GM12878 (cell line): ENCODE measurements at regions not wholly inside any gene's neighbourhood (a gene's known extent, or its start where the extent isn't known, plus 50 kb on each side); places are given as distances from the start of the nearest gene placed in this dataset.

Experiments
- ATAC-seq: fragments of 200-7000 bp; cut with Tn5 transposase; 3 replicates; pipeline ENCODE4 v1.9.1; 2020; ENCODE audit warnings: mild to moderate bottlenecking, moderate library complexity
- BruUV-seq: library from RNA; stranded (reverse); fragments of 400-500 nt; replicated peaks from 2 replicates; lab custom pipeline; 2021; lab: Mats Ljungman, UMichigan
- CTCF ChIA-PET: fragments of 300-600 bp; sonication (Branson Sonifier 250); formaldehyde crosslinking; extraction: SDS; loops from one replicate; lab custom pipeline; 2021; ENCODE audit warnings: inconsistent platforms; lab: Yijun Ruan, JAX
- POLR2A ChIA-PET: fragments of 350-600 bp; formaldehyde crosslinking; extraction: SDS; loops from one replicate; lab custom pipeline; 2021; ENCODE audit warnings: inconsistent platforms; lab: Charles Lee
- RAD21 ChIA-PET: fragments of 300-600 bp; sonication (Branson Sonifier 250); formaldehyde crosslinking; loops from one replicate; lab custom pipeline; 2023; ENCODE audit warnings: antibody characterized with exemption; ENCODE audit not compliant: unreplicated experiment; lab: Charles Lee
- SMC1A ChIA-PET: fragments of 300-600 bp; sonication (Branson Sonifier 250); formaldehyde crosslinking; loops from one replicate; lab custom pipeline; 2023; ENCODE audit not compliant: unreplicated experiment, uncharacterized antibody; lab: Charles Lee
- DNase-seq: peaks from one replicate; pipeline ENCODE4 v3.0.0-alpha.2; 2011; ENCODE audit warnings: low read depth, low spot score
- FAIRE-seq: peaks from 3 replicates; lab custom pipeline; 2011; peaks lifted over from hg19 to GRCh38; lab: Jason Lieb, UNC
- H2AFZ ChIP-seq: 2 replicates; pipeline ENCODE4 v1.6.0; 2011; ENCODE audit warnings: low read depth, low read length, control low read depth; ENCODE audit not compliant: control insufficient read depth
- H3K27ac ChIP-seq: 2 replicates; pipeline ENCODE4 v1.5.1; 2011; ENCODE audit warnings: control low read depth; ENCODE audit not compliant: control insufficient read depth, insufficient read depth
- H3K27me3 ChIP-seq, 2 experiments: replicated peaks in 1 of 2; 2 replicates each; pipeline versions ENCODE4 v1.6.0 to v1.6.1; 2011; ENCODE audit warnings: low read length in 1 of 2; ENCODE audit not compliant: control insufficient read depth in 2 of 2, insufficient read depth in 2 of 2
- H3K36me3 ChIP-seq, 2 experiments: 2 replicates each; pipeline ENCODE4 v1.5.1; 2011; ENCODE audit warnings: low read length in 1 of 2; ENCODE audit not compliant: control insufficient read depth in 2 of 2, insufficient read depth in 2 of 2
- H3K4me1 ChIP-seq: 2 replicates; pipeline ENCODE4 v1.6.1; 2011; ENCODE audit warnings: mild to moderate bottlenecking, low read length, moderate library complexity, mixed read lengths; ENCODE audit not compliant: control insufficient read depth, insufficient read depth
- H3K4me2 ChIP-seq: 2 replicates; pipeline ENCODE4 v1.6.0; 2011; ENCODE audit warnings: control low read depth; ENCODE audit not compliant: control insufficient read depth, insufficient read depth
- H3K4me3 ChIP-seq: fragments of 200-600 bp; sonication (generic); 2 replicates; pipeline ENCODE4 v1.5.1; 2016
- H3K79me2 ChIP-seq: 2 replicates; pipeline ENCODE4 v1.6.0; 2011; ENCODE audit warnings: low read length; ENCODE audit not compliant: control insufficient read depth, insufficient read depth
- H3K9ac ChIP-seq: 2 replicates; pipeline ENCODE4 v1.8.0; 2011; ENCODE audit warnings: low read length, control low read depth, mixed read lengths; ENCODE audit not compliant: control insufficient read depth, insufficient read depth
- H3K9me3 ChIP-seq: replicated peaks from 3 replicates; pipeline ENCODE4 v1.5.1; 2011; ENCODE audit warnings: mild to moderate bottlenecking, low read length; ENCODE audit not compliant: control insufficient read depth, insufficient read depth
- H4K20me1 ChIP-seq: 2 replicates; pipeline ENCODE4 v1.6.0; 2011; ENCODE audit not compliant: control insufficient read depth, insufficient read depth
- CBX5 ChIP-seq: sonication (generic); IDR thresholded peaks from 2 replicates; pipeline ENCODE4 v1.6.1; 2016; ENCODE audit warnings: low read depth, moderate library complexity, mild to moderate bottlenecking, inconsistent platforms
- GABPA ChIP-seq: IDR thresholded peaks from 2 replicates; pipeline ENCODE4 v1.6.1; 2014; ENCODE audit warnings: antibody characterized with exemption, low read depth, mild to moderate bottlenecking, inconsistent platforms
- LARP7 ChIP-seq: fragments of 450-650 bp; IDR thresholded peaks from 2 replicates; pipeline ENCODE4 v1.6.1; 2017; ENCODE audit warnings: mild to moderate bottlenecking
- PAX5 ChIP-seq: IDR thresholded peaks from 2 replicates; pipeline ENCODE4 v1.6.1; 2011; ENCODE audit warnings: low read depth, low read length, borderline replicate concordance
- POLR2AphosphoS2 ChIP-seq: IDR thresholded peaks from 2 replicates; pipeline ENCODE4 v1.6.1; 2011; ENCODE audit warnings: low read depth, mild to moderate bottlenecking, low read length, improper control_type of control experiment, moderate library complexity
- WGBS: methylation state at CpG from one replicate; pipeline ENCODE4 v1.1.6; 2016; ENCODE audit warnings: low lambda C conversion rate; ENCODE audit not compliant: insufficient replicate concordance, insufficient coverage; ENCODE audit errors: missing lambda C conversion rate; 5-methylcytosine and 5-hydroxymethylcytosine counted together
- in situ Hi-C: fragments of 300-500 bp; cut with MboI; formaldehyde crosslinking; loops from 9 replicates; pipeline ENCODE4 v1.14.3; 2018; ENCODE audit warnings: mixed read lengths
- intact Hi-C: fragments of 100-400 bp; cut with micrococcal nuclease; formaldehyde crosslinking; loops from one replicate; pipeline ENCODE4 v1.14.2; 2022; ENCODE audit not compliant: unreplicated experiment
- TF ChIP-seq, protein P1 (sequence below): fragments of 450-650 bp; IDR thresholded peaks from 2 replicates; pipeline ENCODE4 v1.6.1; 2017; ENCODE audit warnings: mild to moderate bottlenecking, low read depth, inconsistent platforms; ENCODE audit not compliant: poor library complexity, severe bottlenecking
- TF ChIP-seq, protein P2 (sequence below): IDR thresholded peaks from 2 replicates; pipeline ENCODE4 v1.6.1; 2012; ENCODE audit warnings: mild to moderate bottlenecking, low read depth, low read length

DNA sequence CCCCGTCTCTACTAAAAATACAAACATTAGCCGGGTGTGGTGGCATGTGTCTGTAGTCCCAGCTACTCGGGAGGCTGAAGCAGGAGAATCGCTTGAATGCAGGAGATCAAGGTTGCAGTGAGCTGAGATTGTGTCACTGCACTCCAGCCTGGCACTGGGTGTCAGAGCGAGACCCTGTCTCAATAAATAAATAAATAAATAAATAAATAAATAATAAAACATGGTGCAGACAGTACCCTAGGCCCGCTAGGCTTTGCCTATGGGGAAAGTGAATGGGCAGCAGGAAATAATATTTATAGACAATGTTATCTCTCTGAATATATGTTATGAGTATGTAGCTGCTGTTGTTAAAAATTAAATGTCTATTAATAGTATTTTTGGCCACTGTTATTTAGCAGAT, 130.4 kb downstream of the LARP7 start:
- Histone ChIP-seq H3K4me3 (no peak overlapping the region), H3K9ac (no peak overlapping the region), H3K27me3 (no peaks in the 10 kb centered on the region), H3K4me1 (no peaks in the 10 kb centered on the region; the same call in 1 of the 2 replicates), H3K36me3 (no peaks in the 10 kb centered on the region), H2AFZ (no peak overlapping the region), H4K20me1 (no peaks in the 10 kb centered on the region), H3K4me2 (no peak overlapping the region), H3K27ac (no peak overlapping the region), H3K9me3 (no peaks in the 10 kb centered on the region), H3K79me2 (no peaks in the 10 kb centered on the region)
- SMC1A ChIA-PET, result interaction anchor here (5.2 kb wide), 1 partner anchor 172 kb away, joined by 98 read pairs; no protein-coding TSS in a partner anchor
- POLR2A ChIA-PET, result no interaction called here
- RAD21 ChIA-PET, result interaction anchor here (3.9 kb wide), 1 partner anchor 172 kb away, joined by 60 read pairs; no protein-coding TSS in a partner anchor
- intact Hi-C loops, result loop anchor here (2.0 to 5.0 kb wide), 2 partner anchors 245 to 327 kb away; no protein-coding TSS in a partner anchor
- DNase-seq, result no peak
- in situ Hi-C loops, result loop anchor here (5.0 kb wide), 1 partner anchor 170 kb away; no protein-coding TSS in a partner anchor
- 44% methylated on average over 6 of the region's 6 CpGs for WGBS
- no TSS peak for BruUV-seq
- no peak for TF ChIP-seq PAX5
- no peak for TF ChIP-seq GABPA
- no peak for TF ChIP-seq CBX5
- no peak for FAIRE-seq
- ATAC-seq, result no peak
- CTCF ChIA-PET, result interaction anchor here (1.4 to 7.8 kb wide), 4 partner anchors 49 to 184 kb away, joined by 3 to 320 read pairs (median 114); partner anchors contain the start of genes LARP7 and ZGRF1

DNA sequence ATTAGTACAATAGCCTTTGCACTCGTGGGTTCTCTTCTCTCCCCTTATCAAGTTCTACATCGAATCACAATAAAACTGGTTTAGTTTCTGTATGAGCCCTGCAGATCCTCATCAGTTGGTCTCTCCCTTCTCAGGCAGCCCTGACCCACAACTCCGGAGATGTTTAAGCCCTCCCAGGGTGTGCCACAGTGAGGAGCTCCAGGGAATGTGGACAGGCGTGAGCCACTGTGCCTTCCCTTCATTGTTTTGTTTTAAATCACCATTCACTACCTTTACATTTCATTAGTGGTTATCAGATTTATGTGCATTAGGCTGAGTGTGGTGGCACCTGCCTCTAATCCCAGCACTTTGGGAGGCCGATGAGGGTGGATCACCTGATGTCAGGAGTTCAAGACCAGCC, 133.2 kb downstream of the LARP7 start:
- ChIA-PET RAD21 (interaction anchor here (0.6 kb wide), 1 partner anchor 175 kb away, joined by 3 read pairs; no protein-coding TSS in a partner anchor), CTCF (interaction anchor here (0.9 to 1.3 kb wide), 2 partner anchors 169 to 502 kb away, joined by 3 to 7 read pairs; no protein-coding TSS in a partner anchor)
- FAIRE-seq, result no peak

More for the DNA sequence above, 133.2 kb downstream of the LARP7 start:
- no peak overlapping the region for H3K9ac ChIP-seq
- H3K36me3 ChIP-seq, result no peaks in the 10 kb centered on the region
- H3K4me3 ChIP-seq, result no peak overlapping the region
- no TSS peak for BruUV-seq
- in situ Hi-C loops, result no loop called here
- no peaks in the 10 kb centered on the region for H3K4me1 ChIP-seq
- no peak for ATAC-seq
- intact Hi-C loops, result no loop called here
- H2AFZ ChIP-seq, result no peak overlapping the region
- 46% methylated on average over 5 of the region's 5 CpGs for WGBS
- no peak for DNase-seq
- no peaks in the 10 kb centered on the region for H3K79me2 ChIP-seq
- H4K20me1 ChIP-seq, result no peaks in the 10 kb centered on the region
- H3K27ac ChIP-seq, result no peak overlapping the region
- no peaks in the 10 kb centered on the region for H3K9me3 ChIP-seq
- TF ChIP-seq LARP7, result no peak
- no peak for TF ChIP-seq POLR2AphosphoS2
- TF ChIP-seq, protein P1, sequence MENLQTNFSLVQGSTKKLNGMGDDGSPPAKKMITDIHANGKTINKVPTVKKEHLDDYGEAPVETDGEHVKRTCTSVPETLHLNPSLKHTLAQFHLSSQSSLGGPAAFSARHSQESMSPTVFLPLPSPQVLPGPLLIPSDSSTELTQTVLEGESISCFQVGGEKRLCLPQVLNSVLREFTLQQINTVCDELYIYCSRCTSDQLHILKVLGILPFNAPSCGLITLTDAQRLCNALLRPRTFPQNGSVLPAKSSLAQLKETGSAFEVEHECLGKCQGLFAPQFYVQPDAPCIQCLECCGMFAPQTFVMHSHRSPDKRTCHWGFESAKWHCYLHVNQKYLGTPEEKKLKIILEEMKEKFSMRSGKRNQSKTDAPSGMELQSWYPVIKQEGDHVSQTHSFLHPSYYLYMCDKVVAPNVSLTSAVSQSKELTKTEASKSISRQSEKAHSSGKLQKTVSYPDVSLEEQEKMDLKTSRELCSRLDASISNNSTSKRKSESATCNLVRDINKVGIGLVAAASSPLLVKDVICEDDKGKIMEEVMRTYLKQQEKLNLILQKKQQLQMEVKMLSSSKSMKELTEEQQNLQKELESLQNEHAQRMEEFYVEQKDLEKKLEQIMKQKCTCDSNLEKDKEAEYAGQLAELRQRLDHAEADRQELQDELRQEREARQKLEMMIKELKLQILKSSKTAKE, result no peak
- no peak for TF ChIP-seq GABPA
- TF ChIP-seq, protein P2, sequence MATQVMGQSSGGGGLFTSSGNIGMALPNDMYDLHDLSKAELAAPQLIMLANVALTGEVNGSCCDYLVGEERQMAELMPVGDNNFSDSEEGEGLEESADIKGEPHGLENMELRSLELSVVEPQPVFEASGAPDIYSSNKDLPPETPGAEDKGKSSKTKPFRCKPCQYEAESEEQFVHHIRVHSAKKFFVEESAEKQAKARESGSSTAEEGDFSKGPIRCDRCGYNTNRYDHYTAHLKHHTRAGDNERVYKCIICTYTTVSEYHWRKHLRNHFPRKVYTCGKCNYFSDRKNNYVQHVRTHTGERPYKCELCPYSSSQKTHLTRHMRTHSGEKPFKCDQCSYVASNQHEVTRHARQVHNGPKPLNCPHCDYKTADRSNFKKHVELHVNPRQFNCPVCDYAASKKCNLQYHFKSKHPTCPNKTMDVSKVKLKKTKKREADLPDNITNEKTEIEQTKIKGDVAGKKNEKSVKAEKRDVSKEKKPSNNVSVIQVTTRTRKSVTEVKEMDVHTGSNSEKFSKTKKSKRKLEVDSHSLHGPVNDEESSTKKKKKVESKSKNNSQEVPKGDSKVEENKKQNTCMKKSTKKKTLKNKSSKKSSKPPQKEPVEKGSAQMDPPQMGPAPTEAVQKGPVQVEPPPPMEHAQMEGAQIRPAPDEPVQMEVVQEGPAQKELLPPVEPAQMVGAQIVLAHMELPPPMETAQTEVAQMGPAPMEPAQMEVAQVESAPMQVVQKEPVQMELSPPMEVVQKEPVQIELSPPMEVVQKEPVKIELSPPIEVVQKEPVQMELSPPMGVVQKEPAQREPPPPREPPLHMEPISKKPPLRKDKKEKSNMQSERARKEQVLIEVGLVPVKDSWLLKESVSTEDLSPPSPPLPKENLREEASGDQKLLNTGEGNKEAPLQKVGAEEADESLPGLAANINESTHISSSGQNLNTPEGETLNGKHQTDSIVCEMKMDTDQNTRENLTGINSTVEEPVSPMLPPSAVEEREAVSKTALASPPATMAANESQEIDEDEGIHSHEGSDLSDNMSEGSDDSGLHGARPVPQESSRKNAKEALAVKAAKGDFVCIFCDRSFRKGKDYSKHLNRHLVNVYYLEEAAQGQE, result no peak
- H3K4me2 ChIP-seq, result no peak overlapping the region
- SMC1A ChIA-PET, result interaction anchor here (0.7 kb wide), 1 partner anchor 311 kb away, joined by 3 read pairs; no protein-coding TSS in a partner anchor
- H3K27me3 ChIP-seq, result no peaks in the 10 kb centered on the region
- POLR2A ChIA-PET, result no interaction called here
